HG02763 (cell line): ENCODE measurements at regions not wholly inside any gene's neighbourhood (a gene's known extent, or its start where the extent isn't known, plus 50 kb on each side); places are given as distances from the start of the nearest gene placed in this dataset.

Source experiments
- ATAC-seq: cut with Tn5 transposase; IDR thresholded peaks from one replicate; pipeline ENCODE4 v1.9.1; 2021; ENCODE audit warnings: mild to moderate bottlenecking, moderate library complexity; ENCODE audit not compliant: unreplicated experiment

DNA sequence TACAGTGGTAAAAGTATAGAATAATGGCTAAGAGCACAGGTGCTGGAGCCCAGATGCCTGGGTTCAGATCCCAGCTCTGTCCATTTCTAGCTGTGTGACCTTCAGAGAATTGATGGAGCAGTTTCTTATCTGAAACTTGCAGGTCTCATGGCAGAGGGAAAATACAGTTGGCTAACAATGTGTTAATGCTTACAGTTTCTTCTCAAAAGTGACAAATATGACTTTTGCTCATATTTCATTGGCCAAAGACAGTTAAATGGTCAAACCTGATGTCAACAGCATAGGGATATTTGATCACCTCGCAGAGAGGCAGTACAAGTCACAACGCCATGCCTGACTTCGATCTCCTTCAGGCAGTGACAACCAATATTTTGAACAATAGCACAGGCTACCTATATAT, 60.2 kb upstream of the LCORL start:
- ATAC-seq: no peak

DNA sequence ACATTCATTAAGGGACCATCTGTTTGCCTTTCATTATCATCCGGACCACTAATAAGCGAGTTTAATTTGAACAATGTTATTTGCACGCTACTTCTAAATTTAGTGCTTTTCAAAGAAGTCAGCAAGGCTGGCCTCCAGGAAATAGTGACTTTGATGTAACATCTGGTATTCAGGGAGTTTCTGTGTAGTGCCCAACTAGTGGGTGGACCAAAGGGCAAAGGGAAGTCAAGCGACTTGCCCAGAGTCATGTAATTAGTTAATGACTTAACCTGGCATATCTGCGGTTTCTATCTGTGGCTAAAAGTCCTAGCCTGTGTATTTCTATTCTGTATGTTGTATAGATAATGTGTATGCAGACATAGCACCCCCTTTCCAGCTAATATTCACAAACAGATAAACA, 56.3 kb upstream of the LCORL start:
- ATAC-seq: no peak

DNA sequence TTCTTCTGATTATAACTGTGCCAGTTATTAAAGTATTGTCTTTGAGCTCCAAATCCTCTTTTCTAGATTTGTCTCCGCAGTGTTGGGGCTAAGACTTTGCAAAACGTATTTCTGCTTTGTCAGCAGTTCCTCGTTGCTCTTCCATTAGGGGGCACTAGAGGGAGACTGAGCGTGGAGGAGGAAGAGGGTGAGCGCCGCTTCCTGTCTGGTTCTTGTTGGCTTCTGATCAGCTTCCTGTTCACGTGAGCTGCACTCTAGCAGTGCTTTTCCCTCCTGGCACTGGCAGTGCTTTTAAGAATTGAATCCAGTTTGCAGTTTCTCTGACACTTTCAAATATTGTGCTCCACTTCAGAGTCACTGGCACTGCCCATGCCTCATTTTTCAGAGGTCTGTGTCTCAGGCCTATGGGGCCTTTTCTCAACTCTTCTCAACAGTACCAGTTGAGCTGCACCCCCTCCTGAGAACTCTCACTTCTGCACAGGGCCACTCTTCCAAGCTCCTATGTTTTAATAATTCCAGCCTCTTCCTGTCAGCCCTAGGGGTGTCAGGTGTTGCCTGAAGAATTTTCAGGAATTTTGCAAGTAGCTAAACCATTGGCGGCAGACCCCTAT, 54.4 kb upstream of the LCORL start:
- no peak for ATAC-seq

DNA sequence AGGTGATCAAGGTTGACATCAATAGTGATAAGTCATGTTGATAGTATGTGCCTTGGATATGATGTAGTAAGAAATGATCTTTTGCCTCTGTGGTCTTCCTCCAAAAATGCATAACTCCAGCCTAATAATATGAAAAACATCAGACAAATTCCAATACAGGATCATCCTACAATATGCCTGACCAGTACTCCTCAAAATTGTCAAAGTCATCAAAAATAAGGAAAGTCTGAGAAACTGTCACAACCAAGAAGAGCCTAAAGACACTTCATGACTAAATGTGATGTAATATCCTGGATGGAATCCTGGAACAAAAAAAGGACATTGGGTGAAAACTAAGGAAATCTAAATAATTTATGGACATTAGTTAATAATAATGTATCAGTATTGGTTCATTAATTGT, 50.3 kb upstream of the LCORL start:
- no peak for ATAC-seq
